ENCODE measurements at regions not wholly inside any gene's neighbourhood (a gene's known extent, or its start where the extent isn't known, plus 50 kb on each side); places are given as distances from the start of the nearest gene placed in this dataset.

GRCh38 chr3:59450437-59450836, 400.6 kb upstream of the CFAP20DC start:
- H3K27me3 ChIP-seq (ENCODE audit: insufficient read depth): peaks cover 6% of the 10 kb centered on the region
- Mint-ChIP-seq H3K27ac (no peak overlapping the region), H3K27me3 (ENCODE audit: insufficient read depth, low read depth, poor library complexity) (no peaks in the 10 kb centered on the region), H3K36me3 (ENCODE audit: low read depth) (no peaks in the 10 kb centered on the region), H3K4me1 (no peaks in the 10 kb centered on the region), H3K9me3 (no peaks in the 10 kb centered on the region), H3K4me3 (no peak overlapping the region)
- no peak overlapping the region for H3K4me3 ChIP-seq
- H3F3A ChIP-seq (replicated peaks; ENCODE audit: low read depth): no peaks in the 10 kb centered on the region
- H3K36me3 ChIP-seq (ENCODE audit: insufficient read depth): no peaks in the 10 kb centered on the region
- H3K4me1 ChIP-seq (ENCODE audit: insufficient read depth): no peaks in the 10 kb centered on the region
- no peaks in the 10 kb centered on the region for H4K20me1 ChIP-seq (replicated peaks; ENCODE audit: insufficient read depth)
- TF ChIP-seq EZH2 (IDR thresholded peaks at IDR 0.05; ENCODE audit: low read depth, unreplicated experiment): no peak
- no peak for TF ChIP-seq ZNF462 (CRISPR knock-in tag; IDR thresholded peaks at IDR 0.05)
- TF ChIP-seq CTCF (conservative IDR thresholded peaks at IDR 0.05; ENCODE audit: low read depth in 2 of 2): no peak
- TF ChIP-seq ETS1 (IDR thresholded peaks at IDR 0.05): no peak
- no peak for TF ChIP-seq JUNB (IDR thresholded peaks at IDR 0.05; ENCODE audit: unreplicated experiment)
- no peak for TF ChIP-seq STAT1 (IDR thresholded peaks at IDR 0.05; ENCODE audit: unreplicated experiment)
- no peak for TF ChIP-seq ZNF114 (CRISPR knock-in tag; IDR thresholded peaks at IDR 0.05)
- TF ChIP-seq CREB1 (CRISPR knock-in tag; IDR thresholded peaks at IDR 0.05; ENCODE audit: low read depth): no peak
- TF ChIP-seq EZH2phosphoT487 (IDR thresholded peaks at IDR 0.05; ENCODE audit: unreplicated experiment): no peak
- TF ChIP-seq NANOG (IDR thresholded peaks at IDR 0.05; ENCODE audit: borderline replicate concordance): no peak
- TF ChIP-seq POLR2AphosphoS5 (IDR thresholded peaks at IDR 0.05; ENCODE audit: low read depth): no peak
- no peak for TF ChIP-seq REST (IDR thresholded peaks at IDR 0.05; ENCODE audit: unreplicated experiment)
- no peak for TF ChIP-seq ZNF331 (CRISPR knock-in tag; IDR thresholded peaks at IDR 0.05; ENCODE audit: low read depth)
- no peak for ATAC-seq
- no peak for DNase-seq (ENCODE audit: low spot score)
- no peak overlapping the region for H3K27ac ChIP-seq (ENCODE audit: low read depth)
- no peaks in the 10 kb centered on the region for H3K79me2 ChIP-seq (replicated peaks; ENCODE audit: insufficient read depth)
- H2AFZ ChIP-seq: no peak overlapping the region
- no peak overlapping the region for H3K4me2 ChIP-seq
- H3K9me2 ChIP-seq (ENCODE audit: insufficient read depth): no peaks in the 10 kb centered on the region
